ENCODE measurements at regions not wholly inside any gene's neighbourhood (a gene's known extent, or its start where the extent isn't known, plus 50 kb on each side); places are given as distances from the start of the nearest gene placed in this dataset.

- CTCF ChIA-PET: no interaction called here
- Histone ChIP-seq H3K36me3 (ENCODE audit: control insufficient read depth in 2 of 2, extremely low read depth in 1 of 2, insufficient read depth in 2 of 2, low read length in 2 of 2) (no peaks in the 10 kb centered on the region), H2AFZ (ENCODE audit: low read depth, low read length) (no peak overlapping the region), H3K79me2 (ENCODE audit: control insufficient read depth, insufficient read depth, low read length) (no peaks in the 10 kb centered on the region), H3K27me3 (ENCODE audit: control insufficient read depth in 2 of 2, insufficient read depth in 2 of 2, low read length in 2 of 2) (no peaks in the 10 kb centered on the region), H3K9me3 (replicated peaks; ENCODE audit: control insufficient read depth, insufficient read depth, low read length) (no peaks in the 10 kb centered on the region), H3K4me2 (ENCODE audit: insufficient read depth, low read length) (no peak overlapping the region), H3K27ac (ENCODE audit: insufficient read depth, low read depth, low read length) (no peak overlapping the region), H3K9me1 (replicated peaks; ENCODE audit: control insufficient read depth, extremely low read depth, insufficient read depth, low read length) (no peaks in the 10 kb centered on the region), H3K4me1 (ENCODE audit: control insufficient read depth, extremely low read depth, insufficient read depth, low read length) (no peaks in the 10 kb centered on the region), H3K9ac (replicated peaks; ENCODE audit: extremely low read depth, insufficient read depth, low read length) (no peak overlapping the region), H4K20me1 (replicated peaks; ENCODE audit: control insufficient read depth, extremely low read depth, insufficient read depth, low read length) (no peaks in the 10 kb centered on the region), H3K4me3 (replicated peaks in 1 of 3; ENCODE audit: insufficient read depth in 1 of 3, low read depth in 1 of 3, low read length in 3 of 3) (no peak overlapping the region)
- POLR2A ChIA-PET: no interaction called here
- DNase-seq (ENCODE audit: low read depth, low spot score) (no peak), FAIRE-seq (no peak)
- intact Hi-C loops (cut with micrococcal nuclease): no loop called here
- TF ChIP-seq POLR2A (IDR thresholded peaks at IDR 0.05; ENCODE audit: low read depth, low read length) (no peak), JUN (IDR thresholded peaks at IDR 0.05; ENCODE audit: borderline replicate concordance, insufficient read depth, insufficient read length, low read depth) (no peak), MAX (IDR thresholded peaks at IDR 0.05; ENCODE audit: insufficient read depth, insufficient read length) (no peak), FOS (IDR thresholded peaks at IDR 0.05; ENCODE audit: borderline replicate concordance, insufficient read depth, low read length) (no peak), EZH2 (IDR thresholded peaks at IDR 0.05; ENCODE audit: borderline replicate concordance, low read depth, low read length, severe bottlenecking) (no peak), MYC (IDR thresholded peaks at IDR 0.05; ENCODE audit: low read depth, low read length) (no peak), POLR2AphosphoS5 (IDR thresholded peaks at IDR 0.05; ENCODE audit: insufficient read depth, low read depth, low read length) (no peak), GATA2 (IDR thresholded peaks at IDR 0.05; ENCODE audit: insufficient read depth, insufficient read length, low read depth, low read length) (no peak)
- TF ChIP-seq, protein P1, sequence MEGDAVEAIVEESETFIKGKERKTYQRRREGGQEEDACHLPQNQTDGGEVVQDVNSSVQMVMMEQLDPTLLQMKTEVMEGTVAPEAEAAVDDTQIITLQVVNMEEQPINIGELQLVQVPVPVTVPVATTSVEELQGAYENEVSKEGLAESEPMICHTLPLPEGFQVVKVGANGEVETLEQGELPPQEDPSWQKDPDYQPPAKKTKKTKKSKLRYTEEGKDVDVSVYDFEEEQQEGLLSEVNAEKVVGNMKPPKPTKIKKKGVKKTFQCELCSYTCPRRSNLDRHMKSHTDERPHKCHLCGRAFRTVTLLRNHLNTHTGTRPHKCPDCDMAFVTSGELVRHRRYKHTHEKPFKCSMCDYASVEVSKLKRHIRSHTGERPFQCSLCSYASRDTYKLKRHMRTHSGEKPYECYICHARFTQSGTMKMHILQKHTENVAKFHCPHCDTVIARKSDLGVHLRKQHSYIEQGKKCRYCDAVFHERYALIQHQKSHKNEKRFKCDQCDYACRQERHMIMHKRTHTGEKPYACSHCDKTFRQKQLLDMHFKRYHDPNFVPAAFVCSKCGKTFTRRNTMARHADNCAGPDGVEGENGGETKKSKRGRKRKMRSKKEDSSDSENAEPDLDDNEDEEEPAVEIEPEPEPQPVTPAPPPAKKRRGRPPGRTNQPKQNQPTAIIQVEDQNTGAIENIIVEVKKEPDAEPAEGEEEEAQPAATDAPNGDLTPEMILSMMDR (IDR thresholded peaks at IDR 0.05; ENCODE audit: extremely low read depth in 1 of 2, insufficient read depth in 1 of 2, low read depth in 1 of 2, low read length in 2 of 2): no peak
- BruUV-seq (replicated peaks): no TSS peak
- dilution Hi-C loops (cut with MboI; ENCODE audit: extremely low pct_ligation_motif_present, low sequenced_read_pairs): no loop called here
Observed at GRCh38 chr7:25666671-25667060, 438.4 kb upstream of the NPVF start.
